ENCODE measurements at regions not wholly inside any gene's neighbourhood (a gene's known extent, or its start where the extent isn't known, plus 50 kb on each side); places are given as distances from the start of the nearest gene placed in this dataset.

DNA sequence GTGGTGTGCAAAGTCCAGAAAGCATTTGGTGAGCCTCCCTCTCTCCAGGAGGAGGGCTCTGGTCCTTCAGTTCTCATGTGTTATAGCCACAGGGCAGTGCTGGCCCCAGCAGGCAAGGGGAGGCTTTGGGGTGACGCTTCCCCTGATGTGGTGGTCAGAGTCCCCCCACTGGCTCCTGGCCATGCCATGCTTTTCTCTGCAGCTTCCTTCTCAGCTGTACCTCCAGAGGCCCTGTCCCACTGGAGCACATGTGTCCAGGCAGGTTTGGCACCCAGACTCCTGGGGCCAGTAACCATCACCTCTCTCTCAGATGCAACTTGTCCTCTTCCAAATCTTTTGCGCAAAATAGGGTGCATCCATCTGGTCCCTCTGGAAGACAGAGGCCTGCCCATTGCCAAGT, 233.0 kb upstream of the ZNF32 start:
- H3K36me3 ChIP-seq (ENCODE audit: insufficient read depth, low read length): no peaks in the 10 kb centered on the region
- no peaks in the 10 kb centered on the region for H3K79me2 ChIP-seq (ENCODE audit: insufficient read depth, low read length)
- H3K27ac ChIP-seq (ENCODE audit: low read length): no peak overlapping the region
- no peak for TF ChIP-seq EZH2 (IDR thresholded peaks at IDR 0.05; ENCODE audit: borderline replicate concordance, low read depth, low read length, severe bottlenecking)
- no peak for TF ChIP-seq CTCF (IDR thresholded peaks at IDR 0.05; ENCODE audit: borderline replicate concordance, extremely low read depth, low read length, poor library complexity, severe bottlenecking)
- ATAC-seq (ENCODE audit: insufficient read depth, low read depth): no peak
- H3K4me2 ChIP-seq (ENCODE audit: insufficient read depth, low read length): no peak overlapping the region
- H2AFZ ChIP-seq (ENCODE audit: low read depth, low read length): no peak overlapping the region
- H4K20me1 ChIP-seq (ENCODE audit: insufficient read depth, low read length): no peaks in the 10 kb centered on the region
- H3K9ac ChIP-seq (ENCODE audit: low read depth, low read length): no peak overlapping the region
- H3K27me3 ChIP-seq (ENCODE audit: insufficient read depth, low read length, poor library complexity): no peaks in the 10 kb centered on the region
- no peak for DNase-seq
- H3K4me3 ChIP-seq (ENCODE audit: low read depth in 1 of 2, low read length in 2 of 2): no peak overlapping the region
- no peaks in the 10 kb centered on the region for H3K4me1 ChIP-seq (ENCODE audit: insufficient read depth, low read length)
- no peaks in the 10 kb centered on the region for H3K9me3 ChIP-seq (ENCODE audit: insufficient read depth, low read length, severe bottlenecking)

DNA sequence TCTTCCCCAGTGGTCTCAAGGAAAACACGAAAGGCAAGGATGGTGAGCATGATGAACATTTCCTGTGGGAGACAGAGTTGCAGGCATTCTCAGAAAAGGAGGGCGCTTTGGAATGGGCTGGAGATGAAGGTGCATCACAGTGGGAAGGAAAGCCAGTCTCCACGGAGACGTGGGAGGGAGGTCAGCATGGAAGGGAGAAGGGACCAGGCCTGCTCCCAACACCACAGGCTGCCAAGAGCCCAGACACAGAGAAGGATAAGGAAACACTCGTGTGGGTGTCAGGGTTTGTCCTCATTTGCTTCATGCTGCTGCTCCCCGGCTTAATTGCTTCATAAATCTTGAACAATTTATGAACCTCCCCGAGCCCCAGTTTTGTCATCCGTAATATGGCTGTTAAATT, 231.5 kb upstream of the ZNF32 start:
- no peaks in the 10 kb centered on the region for H3K27me3 ChIP-seq (ENCODE audit: insufficient read depth, low read length, poor library complexity)
- no peaks in the 10 kb centered on the region for H3K36me3 ChIP-seq (ENCODE audit: insufficient read depth, low read length)
- no peak overlapping the region for H2AFZ ChIP-seq (ENCODE audit: low read depth, low read length)
- no peaks in the 10 kb centered on the region for H3K9me3 ChIP-seq (ENCODE audit: insufficient read depth, low read length, severe bottlenecking)
- no peak overlapping the region for H3K9ac ChIP-seq (ENCODE audit: low read depth, low read length)
- H4K20me1 ChIP-seq (ENCODE audit: insufficient read depth, low read length): no peaks in the 10 kb centered on the region
- ATAC-seq (ENCODE audit: insufficient read depth, low read depth): no peak
- no peak overlapping the region for H3K4me2 ChIP-seq (ENCODE audit: insufficient read depth, low read length)
- TF ChIP-seq EZH2 (IDR thresholded peaks at IDR 0.05; ENCODE audit: borderline replicate concordance, low read depth, low read length, severe bottlenecking) (no peak), CTCF (IDR thresholded peaks at IDR 0.05; ENCODE audit: borderline replicate concordance, extremely low read depth, low read length, poor library complexity, severe bottlenecking) (no peak)
- H3K27ac ChIP-seq (ENCODE audit: low read length): no peak overlapping the region
- no peaks in the 10 kb centered on the region for H3K79me2 ChIP-seq (ENCODE audit: insufficient read depth, low read length)
- no peak for DNase-seq
- H3K4me3 ChIP-seq (ENCODE audit: low read depth in 1 of 2, low read length in 2 of 2): no peak overlapping the region
- no peaks in the 10 kb centered on the region for H3K4me1 ChIP-seq (ENCODE audit: insufficient read depth, low read length)

DNA sequence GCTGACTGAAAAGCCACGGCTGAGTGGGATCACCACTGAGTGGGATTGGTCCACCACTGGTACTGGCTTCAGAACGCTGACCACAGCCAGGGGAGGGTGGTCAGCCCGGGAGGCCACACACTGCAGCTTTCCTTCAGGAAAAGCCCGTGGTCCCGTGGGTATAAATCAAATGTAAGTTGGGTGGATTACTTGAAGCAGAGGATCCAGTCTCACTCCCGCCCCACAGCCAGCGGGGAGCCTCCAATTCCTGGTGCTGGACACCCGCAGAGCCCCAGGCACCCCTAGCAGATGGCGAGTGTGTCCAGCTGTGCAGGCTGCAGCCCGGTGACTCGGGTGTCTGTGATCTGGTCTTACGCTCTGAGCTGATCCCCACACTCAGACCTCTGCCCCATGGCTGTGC, 231.1 kb upstream of the ZNF32 start:
- Histone ChIP-seq H3K36me3 (ENCODE audit: insufficient read depth, low read length) (no peaks in the 10 kb centered on the region), H3K9ac (ENCODE audit: low read depth, low read length) (no peak overlapping the region), H3K4me3 (ENCODE audit: low read depth in 1 of 2, low read length in 2 of 2) (no peak overlapping the region), H3K4me2 (ENCODE audit: insufficient read depth, low read length) (no peak overlapping the region), H3K27me3 (ENCODE audit: insufficient read depth, low read length, poor library complexity) (no peaks in the 10 kb centered on the region), H3K79me2 (ENCODE audit: insufficient read depth, low read length) (no peaks in the 10 kb centered on the region), H3K4me1 (ENCODE audit: insufficient read depth, low read length) (no peaks in the 10 kb centered on the region), H3K9me3 (ENCODE audit: insufficient read depth, low read length, severe bottlenecking) (no peaks in the 10 kb centered on the region), H4K20me1 (ENCODE audit: insufficient read depth, low read length) (no peaks in the 10 kb centered on the region), H3K27ac (ENCODE audit: low read length) (no peak overlapping the region), H2AFZ (ENCODE audit: low read depth, low read length) (no peak overlapping the region)
- no peak for DNase-seq
- no peak for ATAC-seq (ENCODE audit: insufficient read depth, low read depth)
- TF ChIP-seq EZH2 (IDR thresholded peaks at IDR 0.05; ENCODE audit: borderline replicate concordance, low read depth, low read length, severe bottlenecking) (no peak), CTCF (IDR thresholded peaks at IDR 0.05; ENCODE audit: borderline replicate concordance, extremely low read depth, low read length, poor library complexity, severe bottlenecking) (no peak)

DNA sequence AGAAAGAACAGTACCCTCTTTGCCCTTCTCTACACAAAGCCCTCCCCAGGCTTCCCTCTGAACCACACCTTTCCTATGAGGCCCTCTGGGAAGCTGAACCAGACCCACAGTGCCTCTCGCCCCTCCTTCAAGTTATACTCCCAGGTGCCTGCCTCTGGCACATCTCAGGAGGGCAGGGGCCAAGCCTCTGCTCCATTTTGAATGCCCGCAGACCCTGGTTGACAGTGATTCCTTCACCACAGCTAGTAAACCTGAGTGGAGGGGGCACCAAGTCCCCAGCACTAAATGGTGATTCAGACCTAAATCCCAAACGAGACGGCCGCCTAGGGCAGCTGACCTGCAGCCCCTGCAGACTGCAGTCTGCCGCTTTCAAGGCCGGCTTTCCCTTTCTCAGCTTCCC, 230.5 kb upstream of the ZNF32 start:
- TF ChIP-seq EZH2 (IDR thresholded peaks at IDR 0.05; ENCODE audit: borderline replicate concordance, low read depth, low read length, severe bottlenecking) (no peak), CTCF (IDR thresholded peaks at IDR 0.05; ENCODE audit: borderline replicate concordance, extremely low read depth, low read length, poor library complexity, severe bottlenecking) (no peak)
- Histone ChIP-seq H3K27me3 (ENCODE audit: insufficient read depth, low read length, poor library complexity) (no peaks in the 10 kb centered on the region), H3K9ac (ENCODE audit: low read depth, low read length) (no peak overlapping the region)

More for the DNA sequence above, 230.5 kb upstream of the ZNF32 start:
- no peaks in the 10 kb centered on the region for H3K9me3 ChIP-seq (ENCODE audit: insufficient read depth, low read length, severe bottlenecking)
- H4K20me1 ChIP-seq (ENCODE audit: insufficient read depth, low read length): no peaks in the 10 kb centered on the region
- H3K4me3 ChIP-seq (ENCODE audit: low read depth in 1 of 2, low read length in 2 of 2): no peak overlapping the region
- H3K4me1 ChIP-seq (ENCODE audit: insufficient read depth, low read length): no peaks in the 10 kb centered on the region
- H3K36me3 ChIP-seq (ENCODE audit: insufficient read depth, low read length): no peaks in the 10 kb centered on the region
- DNase-seq: no peak
- H3K79me2 ChIP-seq (ENCODE audit: insufficient read depth, low read length): no peaks in the 10 kb centered on the region
- H3K4me2 ChIP-seq (ENCODE audit: insufficient read depth, low read length): no peak overlapping the region
- H3K27ac ChIP-seq (ENCODE audit: low read length): no peak overlapping the region
- no peak for ATAC-seq (ENCODE audit: insufficient read depth, low read depth)
- no peak overlapping the region for H2AFZ ChIP-seq (ENCODE audit: low read depth, low read length)
